Testis (tissue), 2 donors: ENCODE measurements at regions not wholly inside any gene's neighbourhood (a gene's known extent, or its start where the extent isn't known, plus 50 kb on each side); places are given as distances from the start of the nearest gene placed in this dataset.

Experiments used
- CTCF ChIP-seq, 3 experiments: fragments of 450-650 bp in 2 of 3; fragments of 200-600 bp in 1 of 3; sonication (generic) in 1 of 3; IDR thresholded peaks; one replicate each; pipeline ENCODE4 v1.5.1; 2016 to 2019; ENCODE audit warnings: antibody characterized with exemption in 3 of 3, mild to moderate bottlenecking in 2 of 3, moderate library complexity in 1 of 3
- POLR2A ChIP-seq: fragments of 450-650 bp; IDR thresholded peaks from one replicate; pipeline ENCODE4 v1.6.1; 2017; ENCODE audit warnings: antibody characterized with exemption, mild to moderate bottlenecking, moderate library complexity

- no peak for TF ChIP-seq CTCF (IDR thresholded peaks at IDR 0.05)
- TF ChIP-seq POLR2A = no peak
Observed at GRCh38 chr11:96481204-96481603, 91.4 kb downstream of the JRKL start.
